Neural progenitor cell (in vitro differentiated cells): ENCODE measurements at regions not wholly inside any gene's neighbourhood (a gene's known extent, or its start where the extent isn't known, plus 50 kb on each side); places are given as distances from the start of the nearest gene placed in this dataset.

Experiments used
- DNase-seq: peaks from one replicate; pipeline ENCODE4 v3.0.0-alpha.2; 2016; ENCODE audit warnings: low spot score
- H2AFZ ChIP-seq: fragments of 200-600 bp; sonication (generic); replicated peaks from 2 replicates; pipeline ENCODE4 v1.6.1; 2016; ENCODE audit warnings: antibody characterized with exemption
- H3F3A ChIP-seq: fragments of 200-600 bp; sonication (generic); 2 replicates; pipeline ENCODE4 v1.6.1; 2016; ENCODE audit warnings: antibody characterized with exemption, low read depth
- H3K27ac ChIP-seq: fragments of 200-600 bp; sonication (generic); 2 replicates; pipeline ENCODE4 v1.5.1; 2016; ENCODE audit warnings: mild to moderate bottlenecking
- H3K27me3 ChIP-seq: fragments of 200-600 bp; sonication (generic); 2 replicates; pipeline ENCODE4 v1.6.1; 2016; ENCODE audit warnings: mild to moderate bottlenecking, moderate library complexity
- H3K36me3 ChIP-seq: fragments of 200-600 bp; sonication (generic); 2 replicates; pipeline ENCODE4 v1.5.1; 2016
- H3K4me1 ChIP-seq: fragments of 200-600 bp; sonication (generic); 2 replicates; pipeline ENCODE4 v1.6.1; 2016; ENCODE audit warnings: mixed run types
- H3K4me2 ChIP-seq: fragments of 200-600 bp; sonication (generic); 2 replicates; pipeline ENCODE4 v1.6.1; 2016
- H3K4me3 ChIP-seq: fragments of 200-600 bp; sonication (generic); 2 replicates; pipeline ENCODE4 v1.5.1; 2016
- H3K79me2 ChIP-seq: fragments of 200-600 bp; sonication (generic); 2 replicates; pipeline ENCODE4 v1.6.1; 2016; ENCODE audit warnings: low read depth
- H3K9ac ChIP-seq: fragments of 200-600 bp; sonication (generic); 2 replicates; pipeline ENCODE4 v1.6.1; 2016
- H3K9me3 ChIP-seq: fragments of 200-600 bp; sonication (generic); 2 replicates; pipeline ENCODE4 v1.5.1; 2016; ENCODE audit warnings: low read depth
- H4K20me1 ChIP-seq: fragments of 200-600 bp; sonication (generic); 2 replicates; pipeline ENCODE4 v1.6.1; 2016; ENCODE audit warnings: low read depth
- H3K27ac Mint-ChIP-seq: 3 replicates; pipeline ENCODE4 v1.8.0; 2021; ENCODE audit warnings: mixed read lengths
- H3K27me3 Mint-ChIP-seq: 2 replicates; pipeline ENCODE4 v1.8.0; 2022; ENCODE audit warnings: low read depth, mild to moderate bottlenecking, inconsistent platforms, moderate library complexity, mixed read lengths; ENCODE audit not compliant: insufficient read depth
- H3K36me3 Mint-ChIP-seq: 3 replicates; pipeline ENCODE4 v1.8.0; 2021; ENCODE audit warnings: mixed read lengths
- H3K4me1 Mint-ChIP-seq: 3 replicates; pipeline ENCODE4 v1.8.0; 2021; ENCODE audit warnings: mixed read lengths
- H3K4me3 Mint-ChIP-seq: 3 replicates; pipeline ENCODE4 v1.8.0; 2021; ENCODE audit warnings: mild to moderate bottlenecking, moderate library complexity, mixed read lengths
- H3K9me3 Mint-ChIP-seq: 3 replicates; pipeline ENCODE4 v1.8.0; 2020; ENCODE audit warnings: mixed read lengths
- CTCF ChIP-seq: fragments of 200-600 bp; sonication (generic); IDR thresholded peaks from 2 replicates; pipeline ENCODE4 v1.5.1; 2017; ENCODE audit warnings: antibody characterized with exemption, mild to moderate bottlenecking
- EZH2 ChIP-seq: fragments of 200-600 bp; sonication (generic); IDR thresholded peaks from 2 replicates; pipeline ENCODE4 v1.6.1; 2017; ENCODE audit warnings: antibody characterized with exemption, mild to moderate bottlenecking, moderate library complexity
- EZH2phosphoT487 ChIP-seq: fragments of 200-600 bp; sonication (generic); IDR thresholded peaks from 2 replicates; pipeline ENCODE4 v1.6.1; 2017; ENCODE audit warnings: antibody characterized with exemption

DNA sequence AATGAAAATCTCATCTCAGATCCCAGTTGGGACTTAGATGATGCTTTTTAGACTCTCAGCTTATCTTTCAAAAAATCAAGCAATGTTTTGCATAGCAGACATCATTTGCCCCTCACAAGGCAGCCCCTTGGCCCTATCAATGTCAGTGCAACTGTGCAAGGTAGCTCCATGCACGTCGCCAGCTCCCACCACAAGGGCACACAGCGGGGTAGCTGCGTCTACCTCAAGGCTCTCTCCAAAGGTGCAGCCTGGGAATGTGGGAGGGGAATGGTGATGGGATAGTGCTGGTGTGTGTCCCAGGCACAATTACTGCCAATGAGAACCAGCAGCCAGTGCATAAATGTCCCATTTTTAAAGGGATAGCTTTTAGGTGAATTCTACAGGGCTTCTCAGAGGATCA is 137.5 kb upstream of the SYNDIG1 start:
- H2AFZ ChIP-seq, result no peak overlapping the region
- H3F3A ChIP-seq, result no peaks in the 10 kb centered on the region
- H3K4me3 ChIP-seq, result no peak overlapping the region
- H3K4me3 Mint-ChIP-seq, result no peak overlapping the region
- no peak overlapping the region for H3K4me2 ChIP-seq
- TF ChIP-seq EZH2phosphoT487 (no peak), CTCF (no peak), EZH2 (no peak)
- H3K27me3 Mint-ChIP-seq, result peaks cover 2% of the 10 kb centered on the region
- no peaks in the 10 kb centered on the region for H3K79me2 ChIP-seq
- H3K36me3 Mint-ChIP-seq, result no peaks in the 10 kb centered on the region
- no peak overlapping the region for H3K9ac ChIP-seq
- H3K4me1 Mint-ChIP-seq, result peaks cover 1% of the 10 kb centered on the region
- H3K4me1 ChIP-seq, result peaks cover 3% of the 10 kb centered on the region
- H3K9me3 Mint-ChIP-seq, result no peaks in the 10 kb centered on the region
- DNase-seq, result no peak
- H3K27me3 ChIP-seq, result no peaks in the 10 kb centered on the region
- H3K27ac ChIP-seq, result no peak overlapping the region
- H3K27ac Mint-ChIP-seq, result no peak overlapping the region
- H3K36me3 ChIP-seq, result no peaks in the 10 kb centered on the region
- no peaks in the 10 kb centered on the region for H4K20me1 ChIP-seq
- H3K9me3 ChIP-seq, result no peaks in the 10 kb centered on the region

GRCh38 chr20:24328901-24329300 is 140.5 kb upstream of the SYNDIG1 start:
- no peaks in the 10 kb centered on the region for H3K9me3 Mint-ChIP-seq

GRCh38 chr20:24321973-24322372 is 147.5 kb upstream of the SYNDIG1 start:
- no peaks in the 10 kb centered on the region for H3F3A ChIP-seq
- H3K4me1 Mint-ChIP-seq, result no peaks in the 10 kb centered on the region
- H3K9me3 ChIP-seq, result no peaks in the 10 kb centered on the region

More at GRCh38 chr20:24328901-24329300, 140.5 kb upstream of the SYNDIG1 start:
- TF ChIP-seq CTCF, result no peak
- no peak for TF ChIP-seq EZH2phosphoT487
- TF ChIP-seq EZH2, result no peak
- Mint-ChIP-seq H3K27ac (no peak overlapping the region), H3K27me3 (no peaks in the 10 kb centered on the region), H3K4me3 (no peak overlapping the region), H3K4me1 (no peaks in the 10 kb centered on the region), H3K36me3 (no peaks in the 10 kb centered on the region)
- Histone ChIP-seq H2AFZ (no peak overlapping the region), H3K9ac (no peak overlapping the region), H3K4me2 (no peak overlapping the region), H3F3A (no peaks in the 10 kb centered on the region), H3K27ac (no peak overlapping the region), H3K79me2 (no peaks in the 10 kb centered on the region), H4K20me1 (no peaks in the 10 kb centered on the region), H3K4me3 (no peak overlapping the region), H3K9me3 (no peaks in the 10 kb centered on the region), H3K4me1 (no peaks in the 10 kb centered on the region), H3K27me3 (no peaks in the 10 kb centered on the region), H3K36me3 (no peaks in the 10 kb centered on the region)
- DNase-seq, result no peak

More at GRCh38 chr20:24321973-24322372, 147.5 kb upstream of the SYNDIG1 start:
- Mint-ChIP-seq H3K9me3 (no peaks in the 10 kb centered on the region), H3K4me3 (no peak overlapping the region), H3K27me3 (peaks cover 2% of the 10 kb centered on the region), H3K27ac (no peak overlapping the region), H3K36me3 (no peaks in the 10 kb centered on the region)
- no peak overlapping the region for H2AFZ ChIP-seq
- H3K4me3 ChIP-seq, result no peak overlapping the region
- no peaks in the 10 kb centered on the region for H4K20me1 ChIP-seq
- no peaks in the 10 kb centered on the region for H3K36me3 ChIP-seq
- DNase-seq, result no peak
- no peak overlapping the region for H3K9ac ChIP-seq
- no peaks in the 10 kb centered on the region for H3K27me3 ChIP-seq
- H3K4me1 ChIP-seq, result no peaks in the 10 kb centered on the region
- no peaks in the 10 kb centered on the region for H3K79me2 ChIP-seq
- no peak overlapping the region for H3K4me2 ChIP-seq
- TF ChIP-seq CTCF, result no peak
- no peak for TF ChIP-seq EZH2
- TF ChIP-seq EZH2phosphoT487, result no peak
- H3K27ac ChIP-seq, result no peak overlapping the region
